Peyer's patch (tissue), 4 donors: ENCODE measurements at regions not wholly inside any gene's neighbourhood (a gene's known extent, or its start where the extent isn't known, plus 50 kb on each side); places are given as distances from the start of the nearest gene placed in this dataset.

Experiments used
- POLR2A ChIP-seq, 2 donors: fragments of 450-650 bp; IDR thresholded peaks; one replicate each; pipeline ENCODE4 v1.5.1; 2017; ENCODE audit warnings: antibody characterized with exemption in 2 of 2, mild to moderate bottlenecking in 2 of 2, moderate library complexity in 2 of 2
- TF ChIP-seq, protein P1 (sequence below), 6 experiments: fragments of 450-650 bp in 4 of 6; fragments of 200-600 bp in 2 of 6; sonication (generic) in 1 of 6; IDR thresholded peaks; one replicate each; pipeline ENCODE4 v1.5.1; 2017 to 2019; ENCODE audit warnings: antibody characterized with exemption in 6 of 6, mild to moderate bottlenecking in 3 of 6, moderate library complexity in 1 of 6

DNA sequence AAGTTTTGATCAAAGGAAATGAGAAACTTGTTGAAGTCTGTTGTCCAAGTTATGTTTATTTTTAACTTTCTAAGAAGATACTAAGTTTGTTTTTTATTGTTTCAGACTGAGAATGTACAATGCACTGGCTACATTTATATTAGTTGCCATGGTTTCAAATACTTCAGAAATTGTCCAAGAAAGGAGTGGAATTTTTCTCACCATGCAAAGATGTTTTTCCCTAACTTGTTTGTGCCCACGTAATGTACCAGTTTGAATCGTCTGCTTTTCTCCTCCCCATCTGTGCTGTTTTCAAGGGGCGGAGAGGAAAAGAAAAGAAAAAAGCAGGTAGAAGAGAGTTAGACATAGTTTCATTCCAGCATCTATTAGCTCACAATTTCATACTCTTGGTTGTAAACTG is 407.0 kb downstream of the KCTD16 start:
- TF ChIP-seq POLR2A (IDR thresholded peaks at IDR 0.05): no peak
- TF ChIP-seq, protein P1, sequence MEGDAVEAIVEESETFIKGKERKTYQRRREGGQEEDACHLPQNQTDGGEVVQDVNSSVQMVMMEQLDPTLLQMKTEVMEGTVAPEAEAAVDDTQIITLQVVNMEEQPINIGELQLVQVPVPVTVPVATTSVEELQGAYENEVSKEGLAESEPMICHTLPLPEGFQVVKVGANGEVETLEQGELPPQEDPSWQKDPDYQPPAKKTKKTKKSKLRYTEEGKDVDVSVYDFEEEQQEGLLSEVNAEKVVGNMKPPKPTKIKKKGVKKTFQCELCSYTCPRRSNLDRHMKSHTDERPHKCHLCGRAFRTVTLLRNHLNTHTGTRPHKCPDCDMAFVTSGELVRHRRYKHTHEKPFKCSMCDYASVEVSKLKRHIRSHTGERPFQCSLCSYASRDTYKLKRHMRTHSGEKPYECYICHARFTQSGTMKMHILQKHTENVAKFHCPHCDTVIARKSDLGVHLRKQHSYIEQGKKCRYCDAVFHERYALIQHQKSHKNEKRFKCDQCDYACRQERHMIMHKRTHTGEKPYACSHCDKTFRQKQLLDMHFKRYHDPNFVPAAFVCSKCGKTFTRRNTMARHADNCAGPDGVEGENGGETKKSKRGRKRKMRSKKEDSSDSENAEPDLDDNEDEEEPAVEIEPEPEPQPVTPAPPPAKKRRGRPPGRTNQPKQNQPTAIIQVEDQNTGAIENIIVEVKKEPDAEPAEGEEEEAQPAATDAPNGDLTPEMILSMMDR (IDR thresholded peaks at IDR 0.05): no peak
